HG03521 (cell line): ENCODE measurements at regions not wholly inside any gene's neighbourhood (a gene's known extent, or its start where the extent isn't known, plus 50 kb on each side); places are given as distances from the start of the nearest gene placed in this dataset.

ENCODE experiments used
- ATAC-seq: cut with Tn5 transposase; IDR thresholded peaks from one replicate; pipeline ENCODE4 v1.9.1; 2021; ENCODE audit warnings: mild to moderate bottlenecking, moderate library complexity; ENCODE audit not compliant: unreplicated experiment

DNA sequence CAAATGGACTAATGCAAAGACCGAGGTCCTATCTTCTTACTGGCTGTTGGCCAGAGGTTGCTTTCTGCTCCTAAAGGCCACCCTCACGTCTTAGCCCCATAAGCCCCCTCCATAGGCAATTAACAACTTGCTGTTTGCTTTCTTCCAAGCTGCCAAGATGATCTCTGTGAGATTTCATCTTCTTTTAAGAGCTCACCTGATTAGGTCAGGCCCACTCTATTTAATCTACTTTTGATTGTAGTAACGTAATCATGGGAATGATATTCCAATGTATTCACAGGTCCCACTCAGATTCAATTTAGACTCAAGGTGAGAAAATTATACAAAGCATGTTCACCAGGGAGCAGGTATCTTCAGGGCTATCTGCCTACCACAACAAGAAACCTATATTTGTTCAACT, 84.4 kb upstream of the RAD23B start:
- no peak for ATAC-seq

DNA sequence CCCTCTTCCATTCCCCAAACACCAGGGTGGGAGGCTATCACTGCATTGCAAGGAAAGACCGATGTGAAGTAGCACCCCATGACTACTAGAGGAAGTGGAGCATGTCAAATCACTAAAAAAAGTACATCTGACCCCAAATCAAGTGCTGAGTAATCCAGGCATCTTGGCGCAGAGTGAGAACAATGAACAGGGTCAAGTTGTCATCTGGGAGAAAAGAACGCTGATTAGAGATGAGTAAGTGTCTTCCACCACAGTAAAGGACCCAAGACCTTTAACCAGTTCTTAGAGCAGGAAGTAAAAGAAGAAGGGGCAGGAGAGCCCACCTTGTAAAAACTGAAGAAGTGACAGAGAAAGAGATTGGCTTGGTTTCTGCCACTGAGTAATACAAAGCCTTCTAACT, 75.0 kb upstream of the RAD23B start:
- no peak for ATAC-seq

DNA sequence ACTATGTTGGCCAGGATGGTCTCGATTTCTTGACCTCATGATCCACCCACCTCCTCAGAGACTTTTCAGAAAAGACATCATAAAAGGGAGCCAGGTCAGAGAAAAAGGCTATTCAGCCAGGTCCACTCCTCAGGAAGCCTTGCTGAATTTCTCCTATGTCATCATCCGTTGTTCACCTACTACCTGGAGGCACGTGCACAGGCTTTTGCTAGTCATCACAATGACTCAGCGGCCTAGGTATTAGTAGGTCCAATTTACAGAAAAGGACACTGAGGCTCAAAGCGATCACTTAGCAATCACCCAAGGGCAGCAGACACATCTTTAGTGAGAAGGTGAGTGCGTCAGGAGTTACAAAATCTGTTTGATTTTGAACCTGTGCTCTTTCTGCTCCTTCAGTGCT, 72.3 kb upstream of the RAD23B start:
- ATAC-seq, result no peak

DNA sequence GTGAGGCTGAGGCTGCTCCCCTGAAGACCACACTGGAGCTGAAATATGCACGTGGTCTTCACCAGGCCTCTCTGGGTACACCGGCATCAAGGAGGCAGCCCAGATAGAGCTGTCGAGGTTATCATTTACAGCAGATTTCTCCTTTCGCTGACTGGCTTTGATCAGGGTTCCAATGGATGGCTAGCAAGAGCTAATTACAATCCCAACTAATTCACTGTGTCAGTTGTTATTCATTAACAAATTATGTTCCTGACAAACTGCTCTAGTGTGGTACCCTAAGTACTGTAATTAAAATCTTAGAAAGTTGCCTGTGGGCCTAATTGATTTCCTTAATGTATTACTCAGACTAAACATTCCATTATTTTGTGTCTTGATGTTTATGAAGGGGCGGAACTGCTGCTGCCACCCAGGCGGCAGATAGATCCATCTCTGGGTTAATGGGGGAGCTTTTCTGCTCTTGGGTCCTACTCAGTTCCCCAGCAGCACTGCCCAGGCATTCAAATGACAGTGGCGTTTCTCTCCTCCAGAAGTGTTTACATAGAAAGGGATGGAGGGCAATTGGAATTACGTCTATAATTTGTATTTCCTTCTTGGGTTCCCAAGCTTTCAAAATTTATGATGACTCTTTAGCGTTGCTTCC, 71.7 kb upstream of the RAD23B start:
- ATAC-seq, result no peak

DNA sequence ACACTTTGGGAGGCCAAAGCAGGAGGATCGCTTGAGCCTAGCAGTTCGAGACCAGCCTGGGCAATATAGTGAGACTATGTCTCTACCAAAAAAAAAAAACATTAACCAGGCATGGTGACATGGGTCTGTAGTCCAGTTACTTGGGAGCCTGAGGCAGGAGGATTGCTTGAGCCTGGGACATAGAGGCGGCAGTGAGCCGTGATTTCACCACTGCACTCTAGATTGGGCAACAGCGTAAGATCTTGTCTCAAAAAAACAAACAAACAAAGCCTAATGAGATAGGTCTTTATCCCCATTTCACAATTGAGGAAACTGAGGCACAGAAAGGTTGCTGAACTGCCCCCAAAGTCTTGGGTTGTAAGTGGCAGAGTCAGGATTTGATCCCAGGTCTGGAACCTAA, 70.5 kb upstream of the RAD23B start:
- no peak for ATAC-seq

DNA sequence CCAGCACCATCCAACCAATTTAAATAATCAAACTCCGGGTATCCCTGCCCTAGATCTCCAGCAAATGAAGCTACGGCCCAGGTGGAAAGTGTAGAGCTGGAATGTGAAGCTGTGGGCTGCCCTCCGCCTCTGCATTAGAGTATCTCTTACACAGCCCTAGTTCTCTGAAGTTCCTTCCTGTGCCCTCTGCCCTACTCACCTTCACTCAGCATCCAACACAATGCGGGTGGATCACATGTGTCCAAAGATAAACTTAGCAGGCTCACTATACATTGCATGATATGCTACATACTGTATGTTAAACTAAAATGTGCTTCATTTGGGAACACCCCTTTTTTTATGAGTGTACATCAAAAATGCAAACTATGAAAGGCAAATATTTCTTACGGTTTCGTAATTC, 70.0 kb upstream of the RAD23B start:
- no peak for ATAC-seq

DNA sequence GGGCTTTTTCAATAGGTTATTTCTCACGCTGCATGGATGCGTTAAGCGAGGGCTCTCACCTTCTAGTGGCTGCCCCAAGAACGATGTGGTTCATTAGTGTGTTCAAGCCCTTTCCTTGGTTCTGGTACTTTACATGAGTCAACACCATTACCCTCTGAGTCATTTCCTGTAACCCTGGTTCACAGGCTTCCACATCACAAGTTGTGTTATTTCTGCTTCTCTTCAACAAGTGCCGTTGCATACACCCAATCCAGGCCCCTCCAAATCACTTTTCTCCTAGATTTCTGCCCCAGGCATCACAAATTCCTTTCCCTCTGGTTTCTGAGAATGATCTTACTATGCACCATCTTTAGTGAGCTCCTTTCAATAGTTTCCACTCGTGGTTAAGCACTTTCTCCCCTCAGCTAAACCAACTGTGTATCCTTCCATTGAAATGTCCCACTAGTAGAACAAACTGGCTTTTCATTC, 69.5 kb upstream of the RAD23B start:
- peak; percentile 73 for ATAC-seq

DNA sequence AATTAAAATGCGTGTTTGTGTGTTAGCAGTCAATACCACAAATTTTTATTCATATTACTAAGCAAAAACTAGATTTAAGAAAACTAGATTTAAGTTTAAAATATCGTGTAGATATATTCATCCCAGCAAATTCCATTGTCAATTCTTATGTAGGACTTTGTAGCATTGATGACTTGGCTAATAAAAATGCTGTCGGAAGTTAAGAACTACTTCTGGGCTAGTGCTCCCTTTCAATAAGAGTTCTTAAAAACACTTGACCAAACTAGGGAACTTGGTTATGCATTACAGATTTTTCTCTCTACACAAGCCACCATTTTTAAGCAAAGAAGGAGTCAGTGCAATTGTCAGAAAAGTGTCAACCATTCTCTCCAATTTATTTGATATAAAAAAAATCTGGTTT, 68.7 kb upstream of the RAD23B start:
- no peak for ATAC-seq

DNA sequence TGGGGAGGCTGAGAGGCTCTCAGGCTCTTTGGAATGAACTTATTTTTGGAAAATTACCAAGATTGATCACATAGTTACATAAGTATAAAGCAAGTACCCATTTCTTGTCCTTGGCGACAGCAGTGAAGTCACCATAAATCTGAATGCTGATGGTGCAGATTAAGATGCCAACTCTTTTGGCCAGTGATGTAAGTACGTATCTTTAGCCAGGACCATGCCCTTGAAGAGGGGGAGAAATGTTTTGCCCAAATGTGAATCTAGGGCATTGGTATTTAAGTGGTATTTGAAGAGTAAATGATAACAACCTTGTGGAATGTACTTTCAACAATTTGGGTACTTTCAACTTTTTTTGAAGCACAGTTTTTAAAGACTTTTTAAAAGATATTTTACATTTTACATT, 68.2 kb upstream of the RAD23B start:
- ATAC-seq, result no peak

DNA sequence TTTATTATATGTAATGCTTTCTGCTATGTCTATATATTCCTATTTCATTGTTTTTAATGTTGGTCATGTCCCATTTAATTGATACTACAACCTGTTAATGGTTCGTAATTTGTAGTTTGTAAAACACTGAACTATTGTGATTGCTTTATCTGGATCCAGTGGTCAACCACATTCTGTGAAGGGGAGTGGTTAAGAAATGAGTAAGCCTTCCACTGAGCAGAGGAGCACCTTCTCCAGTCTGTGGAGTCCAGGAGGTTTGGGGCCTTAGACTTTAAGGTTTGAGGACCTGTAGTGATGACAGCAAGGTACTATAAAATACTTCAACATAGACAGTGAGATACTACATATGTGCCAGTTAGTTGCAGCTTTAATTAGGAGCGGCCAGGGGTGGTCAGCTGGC, 67.7 kb upstream of the RAD23B start:
- no peak for ATAC-seq

DNA sequence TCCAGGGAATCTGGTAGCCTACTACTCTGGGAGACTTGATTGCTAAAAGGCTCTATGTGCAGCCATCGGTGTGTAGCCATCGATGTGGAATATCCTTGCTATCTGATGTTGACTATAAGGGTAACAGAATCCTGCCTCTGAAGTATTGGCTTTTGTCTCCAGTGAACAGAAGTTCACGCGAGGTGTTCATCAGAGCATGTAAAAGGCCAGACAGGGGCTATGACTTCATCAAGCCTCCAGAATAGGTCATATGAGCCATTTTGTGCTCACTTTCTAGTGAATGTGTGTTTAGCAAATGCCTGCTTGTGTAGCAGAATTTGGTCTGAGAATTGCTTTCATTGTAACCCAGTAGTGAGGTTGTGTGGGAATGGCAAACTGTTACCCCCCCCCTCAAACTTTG, 66.8 kb upstream of the RAD23B start:
- no peak for ATAC-seq

DNA sequence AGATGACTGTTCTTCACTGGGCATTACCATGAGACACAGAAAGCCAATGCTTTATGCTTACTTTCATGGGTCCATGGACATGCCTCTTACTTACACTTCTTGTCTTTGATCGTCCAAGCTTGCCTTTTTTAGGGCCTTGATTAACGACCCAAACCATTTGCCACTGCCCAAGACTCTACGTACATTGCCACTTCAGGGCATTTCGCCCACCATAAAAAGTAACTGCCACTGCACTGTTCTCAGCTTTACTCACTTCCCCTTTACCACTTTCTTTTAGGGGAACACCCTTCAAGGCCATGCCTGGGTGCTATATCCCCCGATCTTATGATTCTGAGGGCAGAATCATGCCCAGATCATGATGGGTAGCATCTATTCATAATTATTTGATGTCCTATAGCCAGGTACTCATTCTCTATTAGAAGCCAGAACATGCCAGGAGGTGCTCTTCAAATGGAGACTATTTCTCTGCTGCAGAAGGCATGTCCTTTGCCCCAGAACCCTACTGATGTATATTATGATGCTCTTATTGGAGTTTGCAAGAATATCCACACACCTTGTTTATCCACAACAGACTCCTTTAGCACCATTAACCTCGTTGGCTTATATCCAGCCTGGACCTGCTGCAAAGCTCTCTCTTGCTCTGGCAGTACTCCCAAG, 64.1 kb upstream of the RAD23B start:
- ATAC-seq, result peak; percentile 71

DNA sequence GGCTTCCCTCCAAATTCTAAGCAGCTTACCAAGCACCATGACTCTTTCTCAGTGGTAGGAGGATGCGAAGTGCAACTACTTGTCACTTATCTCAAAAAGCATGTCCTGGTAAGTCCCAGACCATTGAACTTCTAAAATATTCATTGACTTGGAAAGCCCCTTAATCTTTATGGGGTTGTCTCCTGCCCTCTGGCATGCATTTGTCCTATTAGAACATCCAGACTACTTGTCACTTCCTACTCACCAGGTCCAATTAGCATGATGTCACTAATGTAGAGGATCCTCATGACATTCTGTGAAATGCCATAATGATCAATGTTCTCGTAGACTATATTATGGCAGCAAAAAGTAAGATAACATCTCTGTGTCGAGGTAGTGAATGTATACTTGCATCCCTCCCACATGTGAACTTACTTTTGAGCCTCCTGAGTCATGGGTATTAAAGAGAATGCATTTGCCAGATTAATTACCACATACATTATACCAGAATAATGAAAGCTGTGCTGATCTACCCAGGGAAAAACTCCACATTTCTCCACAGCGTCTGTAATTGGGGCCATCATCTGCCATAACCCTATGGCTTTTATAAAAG, 63.5 kb upstream of the RAD23B start:
- peak; percentile 23 for ATAC-seq

DNA sequence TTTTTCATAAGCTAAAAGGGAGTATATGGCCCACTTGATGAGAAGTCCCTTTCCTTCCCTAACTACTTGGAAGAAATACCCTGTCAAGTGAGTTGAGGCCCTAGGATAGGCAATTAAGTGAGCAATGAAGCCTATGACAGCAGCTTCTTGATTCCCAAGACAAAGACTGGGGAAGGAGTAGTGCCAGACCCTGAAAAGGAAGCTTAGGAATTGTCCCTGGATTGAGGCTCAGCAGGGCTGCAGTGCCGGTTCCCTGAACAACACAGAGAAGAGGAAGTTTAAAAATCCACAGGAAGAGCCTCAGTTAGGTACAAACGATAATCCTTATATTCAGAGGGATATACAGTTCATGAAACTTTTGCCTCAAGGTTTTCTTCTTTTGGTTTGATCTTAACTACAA, 61.8 kb upstream of the RAD23B start:
- ATAC-seq, result no peak

DNA sequence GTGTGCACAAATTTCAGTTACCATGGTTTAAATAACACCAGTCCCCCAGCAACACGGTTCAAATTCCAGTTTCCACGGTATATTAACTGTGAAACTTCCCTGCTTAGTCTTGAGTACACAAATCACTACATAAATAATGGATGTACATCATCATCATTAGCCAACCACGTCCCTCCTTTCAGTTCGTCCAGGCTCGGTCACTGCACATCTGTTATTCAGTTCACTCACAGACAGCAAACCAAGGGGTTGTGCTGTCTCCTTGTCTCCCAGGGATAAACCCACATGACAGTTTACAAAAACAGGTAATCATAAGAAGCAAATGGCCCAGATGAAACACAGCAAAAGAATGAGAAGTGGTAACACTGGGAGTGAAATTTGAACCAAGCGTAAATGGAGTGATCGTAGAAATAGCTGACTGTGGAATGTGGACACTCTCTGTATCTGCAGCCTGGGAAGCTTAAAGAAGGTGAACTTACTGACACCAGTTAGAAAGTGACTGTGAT, 61.0 kb upstream of the RAD23B start:
- ATAC-seq, result no peak

DNA sequence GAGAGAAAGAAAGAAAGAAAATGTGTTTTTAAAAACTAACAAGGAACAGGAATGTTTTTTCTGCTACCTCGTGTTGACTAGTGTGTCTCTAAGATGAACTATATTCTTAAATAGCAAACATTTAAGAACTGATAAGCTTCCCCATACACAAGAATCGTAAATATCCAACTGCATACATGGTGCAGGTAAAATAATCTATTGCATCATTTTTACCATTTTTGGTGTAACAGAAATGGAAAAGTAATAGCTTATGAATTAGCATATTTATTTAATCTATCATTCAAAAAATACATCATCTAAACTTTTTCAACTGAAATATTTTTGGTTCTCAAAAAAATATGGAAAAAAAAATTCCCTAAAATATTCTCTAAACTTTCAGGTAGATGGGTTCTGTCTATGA, 59.7 kb upstream of the RAD23B start:
- ATAC-seq, result no peak

DNA sequence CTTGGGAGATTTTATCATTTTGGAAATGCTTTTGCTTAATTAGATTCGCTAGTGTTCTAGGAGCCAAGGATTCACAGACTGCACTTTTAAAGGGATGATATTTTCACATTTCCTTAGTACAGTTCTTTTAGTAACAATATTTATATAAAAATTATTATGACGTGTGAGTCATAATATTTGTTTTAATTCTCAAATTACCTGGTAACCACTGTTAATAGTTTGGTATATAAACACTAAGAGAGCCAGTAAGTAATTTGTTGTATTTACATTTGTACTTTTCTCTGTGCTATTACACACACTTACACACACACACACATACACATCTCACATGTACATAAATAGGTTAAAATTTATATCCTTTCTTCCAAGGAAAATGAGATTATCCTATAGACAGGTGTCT, 58.8 kb upstream of the RAD23B start:
- ATAC-seq, result no peak

DNA sequence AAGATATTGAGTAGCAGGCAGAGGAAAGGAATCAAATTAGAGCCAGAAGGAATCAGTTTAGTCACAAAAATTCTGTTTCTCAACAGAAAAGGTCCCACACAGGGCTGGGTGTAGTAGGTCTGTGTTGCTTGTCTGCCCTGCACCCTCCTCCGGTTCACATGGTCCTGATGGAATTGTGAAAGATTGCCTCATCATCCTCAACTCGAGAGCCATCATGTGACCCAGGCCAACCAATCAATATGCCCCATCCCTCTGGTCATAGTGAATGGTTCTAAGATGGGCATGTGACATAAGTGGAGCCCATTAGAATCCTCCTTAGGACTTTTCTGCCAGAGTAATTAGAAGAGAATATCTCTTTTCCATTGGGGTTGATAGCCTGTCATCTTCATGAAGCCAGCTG, 56.7 kb upstream of the RAD23B start:
- no peak for ATAC-seq

DNA sequence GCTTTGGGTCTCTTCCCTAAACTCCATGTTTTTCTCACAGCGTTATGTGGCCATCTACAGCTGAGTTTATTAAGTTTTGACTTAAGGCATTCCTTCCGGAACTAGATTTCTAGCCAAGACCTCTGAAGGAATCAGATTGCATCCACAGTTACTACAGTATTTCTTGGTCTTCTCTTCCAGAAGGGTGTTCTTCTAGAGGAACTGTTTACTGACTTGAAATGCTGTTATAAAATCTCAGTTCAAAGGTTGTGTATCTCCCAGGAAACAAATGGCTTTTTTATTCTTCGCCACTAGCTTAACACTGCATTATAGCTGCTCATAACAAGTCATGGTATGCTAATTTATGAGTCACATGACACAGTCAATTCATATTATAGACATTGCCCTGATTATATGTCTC, 55.3 kb upstream of the RAD23B start:
- no peak for ATAC-seq

DNA sequence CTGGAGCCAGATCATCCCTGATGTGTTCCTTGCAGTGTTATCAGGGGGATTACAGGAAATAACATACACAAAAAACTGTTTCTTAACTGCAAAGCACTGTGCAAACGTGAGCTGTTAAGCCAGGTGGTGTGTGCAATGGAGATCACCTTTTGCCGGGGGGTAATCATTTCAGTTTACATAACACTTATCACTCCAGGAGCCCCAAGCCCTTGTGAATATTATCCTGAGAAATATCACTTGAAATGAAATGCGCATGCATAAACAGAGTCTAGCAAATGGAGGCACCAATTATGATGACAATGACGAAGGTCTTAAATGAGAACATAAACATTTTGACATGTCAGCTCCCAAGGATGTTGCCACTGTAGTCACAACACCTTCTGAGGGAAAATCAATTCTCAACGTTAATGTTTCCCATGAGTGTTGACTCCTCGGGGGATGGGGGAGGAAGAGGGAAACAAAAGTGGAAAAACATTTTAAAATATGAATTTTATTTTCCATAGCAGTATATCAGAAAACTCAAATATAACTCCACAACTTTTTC, 54.5 kb upstream of the RAD23B start:
- ATAC-seq, result no peak

DNA sequence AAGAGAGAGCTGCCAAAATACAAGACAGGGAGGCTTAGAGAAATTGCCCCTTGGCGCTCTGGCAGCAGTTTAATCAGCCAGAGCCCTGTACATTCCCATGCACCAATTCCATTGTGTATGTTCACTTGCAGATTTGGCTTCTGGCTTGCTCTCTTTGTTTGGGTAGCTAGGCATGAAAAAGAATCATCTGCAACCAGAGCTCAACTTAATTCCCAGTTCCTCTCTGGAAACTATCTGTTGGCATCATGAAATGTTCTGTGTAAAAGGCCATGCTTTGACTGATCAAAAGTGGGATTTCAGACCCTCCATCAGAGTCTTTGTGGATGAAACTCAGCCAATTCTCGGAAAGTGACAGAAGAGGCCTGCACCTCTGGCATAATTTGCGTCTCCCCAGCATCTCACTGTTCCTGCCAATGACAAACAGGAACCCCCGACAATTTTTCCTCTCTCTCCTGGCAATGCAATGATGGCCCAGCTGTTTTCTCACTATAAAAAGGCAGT, 53.8 kb upstream of the RAD23B start:
- no peak for ATAC-seq
